OCI-LY1 (cell line): ENCODE measurements at regions not wholly inside any gene's neighbourhood (a gene's known extent, or its start where the extent isn't known, plus 50 kb on each side); places are given as distances from the start of the nearest gene placed in this dataset.
"Not testable (repeated sequence)": the region's sequence is repeated elsewhere in the genome, so short reads cannot be mapped to it uniquely, and the experiment has no call there.

Experiments used
- EZH2 ChIP-seq: fragments of 200-600 bp; sonication (generic), shearing (Covaris generic); IDR thresholded peaks from 2 replicates; pipeline ENCODE4 v1.8.0; 2017; ENCODE audit warnings: borderline replicate concordance, mixed run types, mild to moderate bottlenecking, antibody characterized with exemption, low read length, moderate library complexity, mixed read lengths
- TF ChIP-seq, protein P1 (sequence below): fragments of 200-600 bp; sonication (generic), shearing (Covaris generic); IDR thresholded peaks from 2 replicates; pipeline ENCODE4 v1.5.1; 2017; ENCODE audit warnings: mild to moderate bottlenecking, antibody characterized with exemption, low read length, moderate library complexity, mixed read lengths

- TF ChIP-seq, protein P1, sequence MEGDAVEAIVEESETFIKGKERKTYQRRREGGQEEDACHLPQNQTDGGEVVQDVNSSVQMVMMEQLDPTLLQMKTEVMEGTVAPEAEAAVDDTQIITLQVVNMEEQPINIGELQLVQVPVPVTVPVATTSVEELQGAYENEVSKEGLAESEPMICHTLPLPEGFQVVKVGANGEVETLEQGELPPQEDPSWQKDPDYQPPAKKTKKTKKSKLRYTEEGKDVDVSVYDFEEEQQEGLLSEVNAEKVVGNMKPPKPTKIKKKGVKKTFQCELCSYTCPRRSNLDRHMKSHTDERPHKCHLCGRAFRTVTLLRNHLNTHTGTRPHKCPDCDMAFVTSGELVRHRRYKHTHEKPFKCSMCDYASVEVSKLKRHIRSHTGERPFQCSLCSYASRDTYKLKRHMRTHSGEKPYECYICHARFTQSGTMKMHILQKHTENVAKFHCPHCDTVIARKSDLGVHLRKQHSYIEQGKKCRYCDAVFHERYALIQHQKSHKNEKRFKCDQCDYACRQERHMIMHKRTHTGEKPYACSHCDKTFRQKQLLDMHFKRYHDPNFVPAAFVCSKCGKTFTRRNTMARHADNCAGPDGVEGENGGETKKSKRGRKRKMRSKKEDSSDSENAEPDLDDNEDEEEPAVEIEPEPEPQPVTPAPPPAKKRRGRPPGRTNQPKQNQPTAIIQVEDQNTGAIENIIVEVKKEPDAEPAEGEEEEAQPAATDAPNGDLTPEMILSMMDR: not testable (repeated sequence)
- not testable (repeated sequence) for TF ChIP-seq EZH2
These were observed 133.4 kb upstream of the TEKT4 start for GRCh38 chr2:94737736-94738342.
